ENCODE measurements at regions not wholly inside any gene's neighbourhood (a gene's known extent, or its start where the extent isn't known, plus 50 kb on each side); places are given as distances from the start of the nearest gene placed in this dataset.
"Not testable (repeated sequence)": the region's sequence is repeated elsewhere in the genome, so short reads cannot be mapped to it uniquely, and the experiment has no call there.

DNA sequence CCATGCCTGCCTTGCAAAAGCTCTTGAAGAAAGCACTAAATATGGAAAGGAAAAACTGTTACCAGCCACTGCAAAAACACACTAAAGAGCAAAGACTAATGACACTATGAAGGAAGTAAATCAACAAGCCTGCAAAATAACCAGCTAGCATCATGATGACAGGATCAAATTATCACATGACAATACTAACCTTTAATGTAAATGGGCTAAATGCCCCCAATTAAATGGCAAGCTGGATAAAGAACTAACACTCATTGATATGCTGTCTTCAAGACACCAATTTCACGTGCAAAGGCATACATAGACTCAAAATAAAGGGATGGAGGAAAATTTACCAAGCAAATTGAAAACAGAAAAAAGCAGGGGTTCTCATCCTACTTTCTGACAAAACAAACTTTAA lies 231.8 kb upstream of the RGMB start (continued):
- TF ChIP-seq ZNF510 (tag by site-specific recombination; IDR thresholded peaks at IDR 0.05; ENCODE audit: insufficient replicate concordance) (no peak), ZNF140 (tag by site-specific recombination; IDR thresholded peaks at IDR 0.05) (no peak), MEIS1 (CRISPR knock-in tag; IDR thresholded peaks at IDR 0.05; ENCODE audit: borderline replicate concordance) (no peak), ZNF274 (IDR thresholded peaks at IDR 0.05; ENCODE audit: low read length) (no peak), ZNF274 (tag by site-specific recombination; IDR thresholded peaks at IDR 0.05; ENCODE audit: borderline replicate concordance) (no peak), ZNF426 (tag by site-specific recombination; IDR thresholded peaks at IDR 0.05) (no peak)

DNA sequence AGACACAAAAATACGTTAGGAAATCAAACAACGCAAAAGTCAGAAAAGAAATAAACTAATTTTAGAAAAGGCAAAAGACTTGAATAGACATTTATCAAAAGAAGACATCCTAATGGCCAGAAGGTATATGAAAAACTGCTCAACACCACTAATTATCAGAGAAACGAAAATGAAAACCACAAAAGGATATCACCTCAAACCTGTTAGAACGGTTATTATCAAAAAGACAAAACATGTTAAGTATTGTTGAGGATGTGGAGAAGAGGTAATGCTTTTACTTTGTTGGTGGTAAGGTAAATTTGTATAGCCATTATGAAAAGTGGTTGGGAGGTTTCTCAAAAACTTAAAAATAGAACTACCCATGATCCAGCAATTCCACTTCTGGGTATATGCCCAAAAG lies 230.0 kb upstream of the RGMB start:
- POLR2A ChIA-PET = no interaction called here
- Histone ChIP-seq H3K4me1 (ENCODE audit: control insufficient read depth, insufficient read depth, low read length) (no peaks in the 10 kb centered on the region), H3K9me3 (ENCODE audit: control insufficient read depth, insufficient read depth, low read depth, low read length) (no peaks in the 10 kb centered on the region; the same call in 1 of the 2 replicates), H3K27ac (ENCODE audit: extremely low read depth, low read depth, low read length) (no peak overlapping the region), H3K4me3 (ENCODE audit: low read depth, low read length) (no peak overlapping the region), H3K36me3 (ENCODE audit: control insufficient read depth in 2 of 2, insufficient read depth in 1 of 2, low read length in 2 of 2) (no peaks in the 10 kb centered on the region)
- CTCF ChIA-PET = no interaction called here
- TF ChIP-seq, protein P1, sequence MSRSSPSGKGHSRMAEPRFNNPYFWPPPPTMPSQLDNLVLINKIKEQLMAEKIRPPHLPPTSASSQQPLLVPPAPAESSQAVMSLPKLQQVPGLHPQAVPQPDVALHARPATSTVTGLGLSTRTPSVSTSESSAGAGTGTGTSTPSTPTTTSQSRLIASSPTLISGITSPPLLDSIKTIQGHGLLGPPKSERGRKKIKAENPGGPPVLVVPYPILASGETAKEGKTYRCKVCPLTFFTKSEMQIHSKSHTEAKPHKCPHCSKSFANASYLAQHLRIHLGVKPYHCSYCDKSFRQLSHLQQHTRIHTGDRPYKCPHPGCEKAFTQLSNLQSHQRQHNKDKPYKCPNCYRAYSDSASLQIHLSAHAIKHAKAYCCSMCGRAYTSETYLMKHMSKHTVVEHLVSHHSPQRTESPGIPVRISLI (tag by site-specific recombination; IDR thresholded peaks at IDR 0.05) = no peak
- no peak for TF ChIP-seq ZFP3 (tag by site-specific recombination; IDR thresholded peaks at IDR 0.05; ENCODE audit: low read depth)
- TF ChIP-seq ZEB2 (tag by site-specific recombination; IDR thresholded peaks at IDR 0.05) = no peak
- TF ChIP-seq, protein P2, sequence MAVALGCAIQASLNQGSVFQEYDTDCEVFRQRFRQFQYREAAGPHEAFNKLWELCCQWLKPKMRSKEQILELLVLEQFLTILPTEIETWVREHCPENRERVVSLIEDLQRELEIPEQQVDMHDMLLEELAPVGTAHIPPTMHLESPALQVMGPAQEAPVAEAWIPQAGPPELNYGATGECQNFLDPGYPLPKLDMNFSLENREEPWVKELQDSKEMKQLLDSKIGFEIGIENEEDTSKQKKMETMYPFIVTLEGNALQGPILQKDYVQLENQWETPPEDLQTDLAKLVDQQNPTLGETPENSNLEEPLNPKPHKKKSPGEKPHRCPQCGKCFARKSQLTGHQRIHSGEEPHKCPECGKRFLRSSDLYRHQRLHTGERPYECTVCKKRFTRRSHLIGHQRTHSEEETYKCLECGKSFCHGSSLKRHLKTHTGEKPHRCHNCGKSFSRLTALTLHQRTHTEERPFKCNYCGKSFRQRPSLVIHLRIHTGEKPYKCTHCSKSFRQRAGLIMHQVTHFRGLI (tag by site-specific recombination; IDR thresholded peaks at IDR 0.05) = no peak
- no peak for TF ChIP-seq ZNF510 (tag by site-specific recombination; IDR thresholded peaks at IDR 0.05; ENCODE audit: insufficient replicate concordance)
- TF ChIP-seq ZNF521 (tag by site-specific recombination; IDR thresholded peaks at IDR 0.05) = no peak
- no peak for TF ChIP-seq ZNF324 (tag by site-specific recombination; IDR thresholded peaks at IDR 0.05)
- TF ChIP-seq ZNF16 (tag by site-specific recombination; IDR thresholded peaks at IDR 0.05; ENCODE audit: low read depth) = no peak

DNA sequence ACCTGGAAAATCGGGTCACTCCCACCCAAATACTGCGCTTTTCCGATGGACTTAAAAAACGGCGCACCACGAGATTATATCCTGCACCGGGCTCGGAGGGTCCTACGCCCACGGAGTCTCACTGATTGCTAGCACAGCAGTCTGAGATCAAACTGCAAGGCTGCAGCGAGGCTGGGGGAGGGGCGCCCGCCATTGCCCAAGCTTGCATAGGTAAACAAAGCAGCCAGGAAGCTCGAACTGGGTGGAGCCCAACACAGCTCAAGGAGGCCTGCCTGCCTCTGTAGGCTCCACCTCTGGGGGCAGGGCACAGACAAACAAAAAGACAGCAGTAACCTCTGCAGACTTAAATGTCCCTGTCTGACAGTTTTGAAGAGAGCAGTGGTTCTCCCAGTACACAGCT lies 226.5 kb upstream of the RGMB start:
- H3K27ac ChIP-seq (ENCODE audit: extremely low read depth, low read depth, low read length); H3K36me3 ChIP-seq (ENCODE audit: control insufficient read depth in 2 of 2, insufficient read depth in 1 of 2, low read length in 2 of 2); H3K9me3 ChIP-seq (ENCODE audit: control insufficient read depth, insufficient read depth, low read depth, low read length); POLR2A ChIA-PET; H3K4me3 ChIP-seq (ENCODE audit: low read depth, low read length); H3K4me1 ChIP-seq (ENCODE audit: control insufficient read depth, insufficient read depth, low read length): not testable (repeated sequence)
- CTCF ChIA-PET = interaction anchor here (0.7 kb wide), 1 partner anchor 90 kb away, joined by 5 read pairs; no protein-coding TSS in a partner anchor

DNA sequence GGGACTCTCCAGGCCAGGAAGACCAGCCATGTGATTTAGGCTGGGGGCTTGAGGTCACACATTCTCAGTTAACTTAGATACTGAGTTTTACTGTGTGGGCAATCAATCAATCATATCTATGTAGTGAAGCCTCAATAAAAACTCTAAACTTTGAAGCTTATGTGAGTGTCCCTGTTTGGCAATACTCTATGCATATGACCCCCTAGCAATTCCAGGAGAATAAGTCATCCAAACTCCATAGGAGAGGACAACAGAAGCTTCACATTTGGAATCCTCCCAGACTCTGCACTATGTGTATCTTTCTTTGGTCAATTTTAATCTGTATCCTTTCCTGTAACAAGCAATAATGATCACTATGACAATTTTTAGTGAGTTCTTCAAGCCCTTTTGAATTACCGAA lies 216.8 kb upstream of the RGMB start:
- ChIA-PET POLR2A (no interaction called here), CTCF (no interaction called here)
- Histone ChIP-seq H3K36me3 (ENCODE audit: control insufficient read depth in 2 of 2, insufficient read depth in 1 of 2, low read length in 2 of 2) (no peaks in the 10 kb centered on the region), H3K27ac (ENCODE audit: extremely low read depth, low read depth, low read length) (no peak overlapping the region), H3K9me3 (ENCODE audit: control insufficient read depth, insufficient read depth, low read depth, low read length) (no peaks in the 10 kb centered on the region), H3K4me1 (ENCODE audit: control insufficient read depth, insufficient read depth, low read length) (no peaks in the 10 kb centered on the region), H3K4me3 (ENCODE audit: low read depth, low read length) (no peak overlapping the region)
- TF ChIP-seq ZNF48 (tag by site-specific recombination; IDR thresholded peaks at IDR 0.05) (no peak), ZNF548 (tag by site-specific recombination; IDR thresholded peaks at IDR 0.05) (no peak), ZNF785 (tag by site-specific recombination; IDR thresholded peaks at IDR 0.05) (no peak), SALL2 (tag by site-specific recombination; IDR thresholded peaks at IDR 0.05; ENCODE audit: borderline replicate concordance) (no peak), RBAK (tag by site-specific recombination; IDR thresholded peaks at IDR 0.05) (no peak), ZNF354C (tag by site-specific recombination; IDR thresholded peaks at IDR 0.05; ENCODE audit: borderline replicate concordance, low read depth) (no peak), TCF7L2 (IDR thresholded peaks at IDR 0.05; ENCODE audit: borderline replicate concordance, low read depth, low read length) (no peak)
- TF ChIP-seq, protein P3, sequence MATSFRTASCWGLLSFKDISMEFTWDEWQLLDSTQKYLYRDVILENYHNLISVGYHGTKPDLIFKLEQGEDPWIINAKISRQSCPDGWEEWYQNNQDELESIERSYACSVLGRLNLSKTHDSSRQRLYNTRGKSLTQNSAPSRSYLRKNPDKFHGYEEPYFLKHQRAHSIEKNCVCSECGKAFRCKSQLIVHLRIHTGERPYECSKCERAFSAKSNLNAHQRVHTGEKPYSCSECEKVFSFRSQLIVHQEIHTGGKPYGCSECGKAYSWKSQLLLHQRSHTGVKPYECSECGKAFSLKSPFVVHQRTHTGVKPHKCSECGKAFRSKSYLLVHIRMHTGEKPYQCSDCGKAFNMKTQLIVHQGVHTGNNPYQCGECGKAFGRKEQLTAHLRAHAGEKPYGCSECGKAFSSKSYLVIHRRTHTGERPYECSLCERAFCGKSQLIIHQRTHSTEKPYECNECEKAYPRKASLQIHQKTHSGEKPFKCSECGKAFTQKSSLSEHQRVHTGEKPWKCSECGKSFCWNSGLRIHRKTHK (tag by site-specific recombination; IDR thresholded peaks at IDR 0.05) = no peak
- TF ChIP-seq, protein P4, sequence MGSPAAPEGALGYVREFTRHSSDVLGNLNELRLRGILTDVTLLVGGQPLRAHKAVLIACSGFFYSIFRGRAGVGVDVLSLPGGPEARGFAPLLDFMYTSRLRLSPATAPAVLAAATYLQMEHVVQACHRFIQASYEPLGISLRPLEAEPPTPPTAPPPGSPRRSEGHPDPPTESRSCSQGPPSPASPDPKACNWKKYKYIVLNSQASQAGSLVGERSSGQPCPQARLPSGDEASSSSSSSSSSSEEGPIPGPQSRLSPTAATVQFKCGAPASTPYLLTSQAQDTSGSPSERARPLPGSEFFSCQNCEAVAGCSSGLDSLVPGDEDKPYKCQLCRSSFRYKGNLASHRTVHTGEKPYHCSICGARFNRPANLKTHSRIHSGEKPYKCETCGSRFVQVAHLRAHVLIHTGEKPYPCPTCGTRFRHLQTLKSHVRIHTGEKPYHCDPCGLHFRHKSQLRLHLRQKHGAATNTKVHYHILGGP (tag by site-specific recombination; IDR thresholded peaks at IDR 0.05) = no peak
